OCI-LY1 (cell line): ENCODE measurements at regions not wholly inside any gene's neighbourhood (a gene's known extent, or its start where the extent isn't known, plus 50 kb on each side); places are given as distances from the start of the nearest gene placed in this dataset.

ENCODE experiments used
- EZH2 ChIP-seq: fragments of 200-600 bp; sonication (generic), shearing (Covaris generic); IDR thresholded peaks from 2 replicates; pipeline ENCODE4 v1.8.0; 2017; ENCODE audit warnings: borderline replicate concordance, mixed run types, mild to moderate bottlenecking, antibody characterized with exemption, low read length, moderate library complexity, mixed read lengths
- TF ChIP-seq, protein P1 (sequence below): fragments of 200-600 bp; sonication (generic), shearing (Covaris generic); IDR thresholded peaks from 2 replicates; pipeline ENCODE4 v1.5.1; 2017; ENCODE audit warnings: mild to moderate bottlenecking, antibody characterized with exemption, low read length, moderate library complexity, mixed read lengths

- TF ChIP-seq, protein P1, sequence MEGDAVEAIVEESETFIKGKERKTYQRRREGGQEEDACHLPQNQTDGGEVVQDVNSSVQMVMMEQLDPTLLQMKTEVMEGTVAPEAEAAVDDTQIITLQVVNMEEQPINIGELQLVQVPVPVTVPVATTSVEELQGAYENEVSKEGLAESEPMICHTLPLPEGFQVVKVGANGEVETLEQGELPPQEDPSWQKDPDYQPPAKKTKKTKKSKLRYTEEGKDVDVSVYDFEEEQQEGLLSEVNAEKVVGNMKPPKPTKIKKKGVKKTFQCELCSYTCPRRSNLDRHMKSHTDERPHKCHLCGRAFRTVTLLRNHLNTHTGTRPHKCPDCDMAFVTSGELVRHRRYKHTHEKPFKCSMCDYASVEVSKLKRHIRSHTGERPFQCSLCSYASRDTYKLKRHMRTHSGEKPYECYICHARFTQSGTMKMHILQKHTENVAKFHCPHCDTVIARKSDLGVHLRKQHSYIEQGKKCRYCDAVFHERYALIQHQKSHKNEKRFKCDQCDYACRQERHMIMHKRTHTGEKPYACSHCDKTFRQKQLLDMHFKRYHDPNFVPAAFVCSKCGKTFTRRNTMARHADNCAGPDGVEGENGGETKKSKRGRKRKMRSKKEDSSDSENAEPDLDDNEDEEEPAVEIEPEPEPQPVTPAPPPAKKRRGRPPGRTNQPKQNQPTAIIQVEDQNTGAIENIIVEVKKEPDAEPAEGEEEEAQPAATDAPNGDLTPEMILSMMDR, result no peak
- no peak for TF ChIP-seq EZH2
Measured at GRCh38 chr15:66630801-66631351, 65.1 kb upstream of the LCTL start.
